ENCODE measurements at regions not wholly inside any gene's neighbourhood (a gene's known extent, or its start where the extent isn't known, plus 50 kb on each side); places are given as distances from the start of the nearest gene placed in this dataset.

GRCh38 chr4:95627709-95628108 lies 78.9 kb upstream of the UNC5C start:
- intact Hi-C loops (cut with micrococcal nuclease; ENCODE audit: unreplicated experiment) = no loop called here
- no peaks in the 10 kb centered on the region for H3K36me3 ChIP-seq (ENCODE audit: insufficient read depth, low read length)
- H4K20me1 ChIP-seq (ENCODE audit: insufficient read depth, low read length) = no peaks in the 10 kb centered on the region
- H3K9me2 ChIP-seq (ENCODE audit: insufficient read depth, low read length) = no peaks in the 10 kb centered on the region
- H3K4me2 ChIP-seq (ENCODE audit: low read length) = no peak overlapping the region
- no peak overlapping the region for H3K4me3 ChIP-seq (ENCODE audit: low read depth, low read length, poor library complexity, severe bottlenecking)
- H2AFZ ChIP-seq (ENCODE audit: low read length) = no peak overlapping the region
- TF ChIP-seq CTCF (conservative IDR thresholded peaks at IDR 0.05; ENCODE audit: low read length) = no peak
- no peak for TF ChIP-seq EZH2phosphoT487 (IDR thresholded peaks at IDR 0.05; ENCODE audit: borderline replicate concordance, low read depth, low read length)
- ChIA-PET CTCF (ENCODE audit: unreplicated experiment) (no interaction called here), POLR2A (no interaction called here)
- H3K4me1 ChIP-seq (ENCODE audit: insufficient read depth, low read length, poor library complexity, severe bottlenecking) = no peaks in the 10 kb centered on the region
- H3K9me3 ChIP-seq (ENCODE audit: low read length) = no peaks in the 10 kb centered on the region
- no TSS peak for BruUV-seq (replicated peaks)
- no peaks in the 10 kb centered on the region for H3K79me2 ChIP-seq (ENCODE audit: insufficient read depth, low read depth, low read length)
- DNase-seq (ENCODE audit: low spot score) = no peak
- no peak overlapping the region for H3K27ac ChIP-seq (ENCODE audit: low read depth, low read length, poor library complexity, severe bottlenecking)

GRCh38 chr4:95627024-95627605 lies 78.3 kb upstream of the UNC5C start:
- intact Hi-C loops (cut with micrococcal nuclease; ENCODE audit: unreplicated experiment) = no loop called here
- Histone ChIP-seq H3K4me2 (ENCODE audit: low read length) (no peak overlapping the region), H3K36me3 (ENCODE audit: insufficient read depth, low read length) (no peaks in the 10 kb centered on the region), H3K79me2 (ENCODE audit: insufficient read depth, low read depth, low read length) (no peaks in the 10 kb centered on the region), H3K27ac (ENCODE audit: low read depth, low read length, poor library complexity, severe bottlenecking) (no peak overlapping the region), H3K4me3 (ENCODE audit: low read depth, low read length, poor library complexity, severe bottlenecking) (no peak overlapping the region), H3K9me2 (ENCODE audit: insufficient read depth, low read length) (no peaks in the 10 kb centered on the region), H3K4me1 (ENCODE audit: insufficient read depth, low read length, poor library complexity, severe bottlenecking) (no peaks in the 10 kb centered on the region), H4K20me1 (ENCODE audit: insufficient read depth, low read length) (no peaks in the 10 kb centered on the region), H3K9me3 (ENCODE audit: low read length) (no peaks in the 10 kb centered on the region), H2AFZ (ENCODE audit: low read length) (no peak overlapping the region)
- POLR2A ChIA-PET = no interaction called here
- BruUV-seq (replicated peaks) = no TSS peak
- TF ChIP-seq CTCF (conservative IDR thresholded peaks at IDR 0.05; ENCODE audit: low read length) = no peak
- no peak for TF ChIP-seq EZH2phosphoT487 (IDR thresholded peaks at IDR 0.05; ENCODE audit: borderline replicate concordance, low read depth, low read length)
- DNase-seq (ENCODE audit: low spot score) = no peak
- CTCF ChIA-PET (ENCODE audit: unreplicated experiment) = no interaction called here

GRCh38 chr4:95625020-95625419 lies 76.2 kb upstream of the UNC5C start:
- no peak for TF ChIP-seq EZH2phosphoT487 (IDR thresholded peaks at IDR 0.05; ENCODE audit: borderline replicate concordance, low read depth, low read length)
- TF ChIP-seq CTCF (conservative IDR thresholded peaks at IDR 0.05; ENCODE audit: low read length) = no peak
- DNase-seq (ENCODE audit: low spot score) = no peak
- no peaks in the 10 kb centered on the region for H3K4me1 ChIP-seq (ENCODE audit: insufficient read depth, low read length, poor library complexity, severe bottlenecking)
- CTCF ChIA-PET (ENCODE audit: unreplicated experiment) = no interaction called here
- no peaks in the 10 kb centered on the region for H3K9me2 ChIP-seq (ENCODE audit: insufficient read depth, low read length)
- H3K9me3 ChIP-seq (ENCODE audit: low read length) = no peaks in the 10 kb centered on the region
- BruUV-seq (replicated peaks) = no TSS peak
- POLR2A ChIA-PET = no interaction called here
- no peaks in the 10 kb centered on the region for H3K36me3 ChIP-seq (ENCODE audit: insufficient read depth, low read length)
- no peak overlapping the region for H3K27ac ChIP-seq (ENCODE audit: low read depth, low read length, poor library complexity, severe bottlenecking)
- H4K20me1 ChIP-seq (ENCODE audit: insufficient read depth, low read length) = no peaks in the 10 kb centered on the region
- no peak overlapping the region for H3K4me2 ChIP-seq (ENCODE audit: low read length)
- no peak overlapping the region for H3K4me3 ChIP-seq (ENCODE audit: low read depth, low read length, poor library complexity, severe bottlenecking)
- intact Hi-C loops (cut with micrococcal nuclease; ENCODE audit: unreplicated experiment) = no loop called here
- H3K79me2 ChIP-seq (ENCODE audit: insufficient read depth, low read depth, low read length) = no peaks in the 10 kb centered on the region
- H2AFZ ChIP-seq (ENCODE audit: low read length) = no peak overlapping the region
